BE2C (cell line): ENCODE measurements at regions not wholly inside any gene's neighbourhood (a gene's known extent, or its start where the extent isn't known, plus 50 kb on each side); places are given as distances from the start of the nearest gene placed in this dataset.

Source experiments
- DNase-seq: peaks from one replicate; pipeline ENCODE4 v3.0.0-alpha.2; 2020
- H3K27me3 ChIP-seq: fragments of 250-450 bp; sonication (Bioruptor Pico); 2 replicates; pipeline ENCODE4 v1.5.1; 2020; ENCODE audit warnings: mild to moderate bottlenecking
- H3K36me3 ChIP-seq: fragments of 250-450 bp; sonication (Bioruptor Pico); 2 replicates; pipeline ENCODE4 v1.5.1; 2020; ENCODE audit warnings: mild to moderate bottlenecking
- H3K4me1 ChIP-seq: fragments of 250-450 bp; sonication (Bioruptor Pico); 2 replicates; pipeline ENCODE4 v1.5.1; 2020
- H3K4me3 ChIP-seq: 2 replicates; pipeline ENCODE4 v1.5.1; 2011; ENCODE audit warnings: low read depth, low read length
- H3K9me3 ChIP-seq: fragments of 250-450 bp; sonication (Bioruptor Pico); 2 replicates; pipeline ENCODE4 v1.5.1; 2020
- CTCF ChIP-seq: IDR thresholded peaks from 2 replicates; pipeline ENCODE4 v1.5.1; 2012; ENCODE audit warnings: mild to moderate bottlenecking, low read depth, low read length

- Histone ChIP-seq H3K27me3 (no peaks in the 10 kb centered on the region), H3K9me3 (no peaks in the 10 kb centered on the region), H3K36me3 (no peaks in the 10 kb centered on the region), H3K4me1 (no peaks in the 10 kb centered on the region), H3K4me3 (no peak overlapping the region)
- no peak for DNase-seq
- no peak for TF ChIP-seq CTCF
These were observed 79.6 kb upstream of the DCBLD2 start for GRCh38 chr3:98980915-98981596.

GRCh38 chr3:98979296-98979695 is 77.8 kb upstream of the DCBLD2 start:
- Histone ChIP-seq H3K36me3 (no peaks in the 10 kb centered on the region), H3K4me3 (no peak overlapping the region), H3K27me3 (no peaks in the 10 kb centered on the region), H3K9me3 (no peaks in the 10 kb centered on the region), H3K4me1 (no peaks in the 10 kb centered on the region)
- no peak for DNase-seq
- TF ChIP-seq CTCF: no peak

GRCh38 chr3:98978068-98978811 is 76.7 kb upstream of the DCBLD2 start:
- H3K27me3 ChIP-seq: no peaks in the 10 kb centered on the region
- H3K4me1 ChIP-seq: no peaks in the 10 kb centered on the region
- no peak overlapping the region for H3K4me3 ChIP-seq

GRCh38 chr3:98977520-98977919 is 76.0 kb upstream of the DCBLD2 start:
- TF ChIP-seq CTCF: no peak
- Histone ChIP-seq H3K9me3 (no peaks in the 10 kb centered on the region), H3K4me1 (no peaks in the 10 kb centered on the region), H3K27me3 (no peaks in the 10 kb centered on the region), H3K4me3 (no peak overlapping the region), H3K36me3 (no peaks in the 10 kb centered on the region)
- no peak for DNase-seq

More at GRCh38 chr3:98978068-98978811, 76.7 kb upstream of the DCBLD2 start:
- Histone ChIP-seq H3K36me3 (no peaks in the 10 kb centered on the region), H3K9me3 (no peaks in the 10 kb centered on the region)
- DNase-seq: no peak
- TF ChIP-seq CTCF: no peak

GRCh38 chr3:98974442-98974841 is 72.9 kb upstream of the DCBLD2 start:
- Histone ChIP-seq H3K9me3 (no peaks in the 10 kb centered on the region), H3K36me3 (no peaks in the 10 kb centered on the region), H3K4me3 (no peak overlapping the region), H3K27me3 (no peaks in the 10 kb centered on the region), H3K4me1 (no peaks in the 10 kb centered on the region)
- DNase-seq: no peak
- TF ChIP-seq CTCF: no peak

GRCh38 chr3:98972720-98973119 is 71.2 kb upstream of the DCBLD2 start:
- H3K36me3 ChIP-seq: no peaks in the 10 kb centered on the region
- no peak for DNase-seq

More at GRCh38 chr3:98972720-98973119, 71.2 kb upstream of the DCBLD2 start:
- TF ChIP-seq CTCF: no peak
- Histone ChIP-seq H3K27me3 (no peaks in the 10 kb centered on the region), H3K4me3 (no peak overlapping the region), H3K9me3 (no peaks in the 10 kb centered on the region), H3K4me1 (peaks cover 13% of the 10 kb centered on the region)
